CD4-positive, alpha-beta memory T cell (primary cell): ENCODE measurements at regions not wholly inside any gene's neighbourhood (a gene's known extent, or its start where the extent isn't known, plus 50 kb on each side); places are given as distances from the start of the nearest gene placed in this dataset.

Source experiments
- CTCF ChIA-PET: fragments of 350-600 bp; sonication (Branson Sonifier 250); formaldehyde crosslinking; loops from one replicate; lab custom pipeline; 2021; ENCODE audit warnings: inconsistent platforms; ENCODE audit not compliant: partially characterized antibody; lab: Charles Lee
- POLR2A ChIA-PET: fragments of 350-600 bp; sonication (Branson Sonifier 250); formaldehyde crosslinking; loops from one replicate; lab custom pipeline; 2021; ENCODE audit not compliant: partially characterized antibody; lab: Charles Lee
- DNase-seq, 5 donors: peaks; one replicate each; pipeline versions ENCODE4 v3.0.0 to v3.0.0-alpha.2; 2020 to 2022; ENCODE audit warnings: mixed read lengths in 1 of 5
- H3K27ac ChIP-seq: one replicate; pipeline ENCODE4 v1.7.0; 2013; ENCODE audit warnings: low read depth, low read length
- H3K27me3 ChIP-seq: 2 replicates; pipeline ENCODE4 v1.7.0; 2013; ENCODE audit warnings: mild to moderate bottlenecking, low read length, moderate library complexity; ENCODE audit not compliant: insufficient read depth
- H3K36me3 ChIP-seq: 2 replicates; pipeline ENCODE4 v1.7.0; 2013; ENCODE audit warnings: mild to moderate bottlenecking, low read length, moderate library complexity; ENCODE audit not compliant: insufficient read depth
- H3K4me1 ChIP-seq: 2 replicates; pipeline ENCODE4 v1.7.0; 2013; ENCODE audit warnings: mild to moderate bottlenecking, low read length, moderate library complexity; ENCODE audit not compliant: insufficient read depth
- H3K4me3 ChIP-seq, 2 donors: one replicate each; pipeline ENCODE4 v1.7.0; 2013; ENCODE audit warnings: low read length in 2 of 2, mild to moderate bottlenecking in 1 of 2
- H3K9me3 ChIP-seq, 2 donors: one replicate each; pipeline ENCODE4 v1.7.0; 2013; ENCODE audit warnings: low read length in 2 of 2, control low read depth in 1 of 2; ENCODE audit not compliant: control insufficient read depth in 1 of 2
- H3K27ac Mint-ChIP-seq, 7 donors: one replicate each; pipeline ENCODE4 v1.8.0; 2020 to 2021; ENCODE audit warnings: mixed read lengths in 7 of 7, mild to moderate bottlenecking in 6 of 7, inconsistent platforms in 3 of 7, moderate library complexity in 3 of 7
- H3K27me3 Mint-ChIP-seq, 2 donors: one replicate each; pipeline ENCODE4 v1.8.0; 2020 to 2021; ENCODE audit warnings: mixed read lengths in 2 of 2
- H3K36me3 Mint-ChIP-seq, 2 donors: one replicate each; pipeline ENCODE4 v1.8.0; 2020 to 2021; ENCODE audit warnings: mixed read lengths in 2 of 2, inconsistent platforms in 1 of 2, mild to moderate bottlenecking in 1 of 2
- H3K4me1 Mint-ChIP-seq, 4 donors: one replicate each; pipeline ENCODE4 v1.8.0; 2020 to 2021; ENCODE audit warnings: mixed read lengths in 4 of 4, mild to moderate bottlenecking in 1 of 4
- H3K4me3 Mint-ChIP-seq, 8 donors: one replicate each; pipeline ENCODE4 v1.8.0; 2020 to 2021; ENCODE audit warnings: mixed read lengths in 8 of 8, mild to moderate bottlenecking in 7 of 8, moderate library complexity in 6 of 8, inconsistent platforms in 3 of 8
- H3K9me3 Mint-ChIP-seq, 8 donors: one replicate each; pipeline ENCODE4 v1.8.0; 2020 to 2021; ENCODE audit warnings: mixed read lengths in 8 of 8, mild to moderate bottlenecking in 5 of 8, inconsistent platforms in 3 of 8, moderate library complexity in 1 of 8
- intact Hi-C: fragments of 100-400 bp; cut with micrococcal nuclease; formaldehyde crosslinking; loops from one replicate; pipeline ENCODE4 v1.15.1; 2023

DNA sequence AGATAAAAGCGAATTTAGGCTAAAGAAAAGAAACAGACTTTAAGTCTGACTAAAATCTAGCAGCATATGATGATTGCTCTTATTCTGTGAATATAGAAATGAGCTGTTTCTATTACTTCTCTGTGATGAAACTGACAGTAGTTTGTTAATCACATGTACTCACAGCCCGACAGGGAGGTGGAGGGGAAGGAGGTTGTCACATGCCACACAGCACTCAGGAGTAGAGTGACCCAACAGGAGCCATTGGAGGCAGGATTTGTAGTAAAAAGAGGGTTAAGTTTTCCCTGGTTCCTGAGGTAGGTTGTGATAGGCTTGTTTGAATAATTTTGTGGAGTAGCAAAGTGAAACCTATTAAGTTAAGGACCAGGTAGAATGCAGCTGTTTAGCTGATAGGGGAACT is 495.9 kb downstream of the CENPC start:
- no peaks in the 10 kb centered on the region for H3K4me1 Mint-ChIP-seq

GRCh38 chr4:67048530-67048929 is 496.8 kb downstream of the CENPC start:
- Mint-ChIP-seq H3K27me3 (no peaks in the 10 kb centered on the region), H3K4me1 (no peaks in the 10 kb centered on the region), H3K27ac (no peak overlapping the region), H3K9me3 (peaks cover 0 to 11% (median 0%) of the 10 kb centered on the region in 8 donors), H3K4me3 (no peak overlapping the region), H3K36me3 (no peaks in the 10 kb centered on the region)
- H3K27me3 ChIP-seq, result no peaks in the 10 kb centered on the region
- H3K36me3 ChIP-seq, result no peaks in the 10 kb centered on the region
- no peak overlapping the region for H3K4me3 ChIP-seq
- DNase-seq, result no peak
- intact Hi-C loops, result no loop called here
- no peaks in the 10 kb centered on the region for H3K4me1 ChIP-seq
- CTCF ChIA-PET, result no interaction called here
- H3K27ac ChIP-seq, result no peak overlapping the region
- POLR2A ChIA-PET, result no interaction called here
- no peaks in the 10 kb centered on the region for H3K9me3 ChIP-seq

More for the DNA sequence above, 495.9 kb downstream of the CENPC start:
- Histone ChIP-seq H3K27ac (no peak overlapping the region), H3K36me3 (no peaks in the 10 kb centered on the region), H3K9me3 (no peaks in the 10 kb centered on the region), H3K4me3 (no peak overlapping the region), H3K27me3 (no peaks in the 10 kb centered on the region), H3K4me1 (no peaks in the 10 kb centered on the region)
- Mint-ChIP-seq H3K27ac (no peak overlapping the region), H3K36me3 (no peaks in the 10 kb centered on the region), H3K4me3 (no peak overlapping the region), H3K9me3 (peaks cover 0 to 10% (median 0%) of the 10 kb centered on the region in 8 donors), H3K27me3 (no peaks in the 10 kb centered on the region)
- intact Hi-C loops, result no loop called here
- no peak for DNase-seq
- ChIA-PET CTCF (no interaction called here), POLR2A (no interaction called here)

DNA sequence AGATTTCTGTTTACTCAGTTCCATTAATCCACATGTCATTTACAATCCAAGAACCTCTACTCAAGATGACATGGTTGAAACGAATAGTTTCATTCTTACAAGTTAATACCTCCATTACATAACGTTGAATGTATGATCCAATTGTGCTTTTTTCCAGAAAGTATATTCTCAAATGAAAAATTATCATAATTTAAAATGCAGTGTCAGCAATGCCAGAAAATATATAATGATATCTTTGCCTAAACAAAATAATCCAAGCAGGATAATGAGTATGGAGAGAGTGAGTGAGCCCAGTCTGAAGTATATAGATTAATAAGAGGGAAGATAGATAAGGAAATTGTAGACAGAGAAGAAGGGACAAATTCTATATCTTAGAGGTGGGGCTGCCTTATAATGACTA is 505.0 kb downstream of the CENPC start:
- H3K36me3 ChIP-seq, result no peaks in the 10 kb centered on the region
- intact Hi-C loops, result no loop called here
- no peak for DNase-seq
- Mint-ChIP-seq H3K27ac (no peak overlapping the region), H3K9me3 (peaks cover 0 to 5% (median 2%) of the 10 kb centered on the region in 8 donors), H3K36me3 (no peaks in the 10 kb centered on the region), H3K4me1 (no peaks in the 10 kb centered on the region), H3K4me3 (no peak overlapping the region), H3K27me3 (no peaks in the 10 kb centered on the region)
- no peak overlapping the region for H3K4me3 ChIP-seq
- no peak overlapping the region for H3K27ac ChIP-seq
- ChIA-PET POLR2A (no interaction called here), CTCF (no interaction called here)
- H3K4me1 ChIP-seq, result no peaks in the 10 kb centered on the region
- no peaks in the 10 kb centered on the region for H3K9me3 ChIP-seq
- H3K27me3 ChIP-seq, result no peaks in the 10 kb centered on the region

- Mint-ChIP-seq H3K4me1 (no peaks in the 10 kb centered on the region), H3K4me3 (no peak overlapping the region), H3K27me3 (no peaks in the 10 kb centered on the region), H3K27ac (no peak overlapping the region), H3K9me3 (peaks cover 0 to 7% (median 2%) of the 10 kb centered on the region in 8 donors), H3K36me3 (no peaks in the 10 kb centered on the region)
- POLR2A ChIA-PET, result no interaction called here
- Histone ChIP-seq H3K4me1 (no peaks in the 10 kb centered on the region), H3K9me3 (no peaks in the 10 kb centered on the region), H3K4me3 (no peak overlapping the region), H3K36me3 (no peaks in the 10 kb centered on the region), H3K27me3 (no peaks in the 10 kb centered on the region), H3K27ac (no peak overlapping the region)
- intact Hi-C loops, result no loop called here
- DNase-seq, result no peak
- CTCF ChIA-PET, result no interaction called here
Observed at GRCh38 chr4:67038228-67038566, 507.1 kb downstream of the CENPC start.

DNA sequence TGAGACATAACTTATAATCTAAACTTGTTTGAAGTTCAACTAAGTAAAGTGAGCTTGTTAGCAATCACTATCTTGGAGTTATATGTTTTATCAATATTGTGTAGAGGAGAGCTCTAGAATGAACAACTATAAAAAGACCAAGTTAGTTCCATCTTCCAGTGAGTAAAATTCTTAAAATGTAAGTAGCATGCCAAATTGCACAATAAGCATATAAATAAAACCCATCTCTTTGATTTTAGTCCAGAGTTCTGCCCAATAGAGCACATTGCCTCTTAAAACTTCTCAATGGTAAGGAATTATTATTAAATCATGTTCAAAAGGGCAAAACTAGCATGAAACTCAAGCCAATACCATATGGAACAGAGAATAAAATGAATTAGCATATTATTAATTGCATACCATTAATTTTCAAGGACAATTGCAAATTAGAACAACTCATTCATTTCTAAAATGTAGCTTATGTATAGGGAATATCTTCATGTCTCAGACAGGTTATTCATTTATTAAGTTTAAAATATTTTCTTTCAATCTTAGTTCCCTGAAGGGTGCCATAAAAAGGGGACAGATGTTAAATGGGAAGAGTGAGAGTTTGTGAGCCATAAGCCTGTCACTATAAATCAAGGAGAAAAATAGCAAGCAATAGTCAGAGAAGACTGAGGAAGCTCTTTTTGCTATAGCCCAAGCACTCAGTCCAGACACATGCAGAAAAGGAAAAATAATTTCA is 507.6 kb downstream of the CENPC start:
- intact Hi-C loops, result no loop called here
- H3K4me3 ChIP-seq, result no peak overlapping the region
- no peak overlapping the region for H3K27ac ChIP-seq
- Mint-ChIP-seq H3K27ac (no peak overlapping the region), H3K4me1 (no peaks in the 10 kb centered on the region), H3K27me3 (no peaks in the 10 kb centered on the region), H3K4me3 (no peak overlapping the region), H3K36me3 (no peaks in the 10 kb centered on the region), H3K9me3 (peaks cover 0 to 7% (median 3%) of the 10 kb centered on the region in 8 donors)
- CTCF ChIA-PET, result no interaction called here
- H3K27me3 ChIP-seq, result no peaks in the 10 kb centered on the region
- POLR2A ChIA-PET, result no interaction called here
- H3K9me3 ChIP-seq, result no peaks in the 10 kb centered on the region
- H3K4me1 ChIP-seq, result no peaks in the 10 kb centered on the region
- no peak for DNase-seq
- H3K36me3 ChIP-seq, result no peaks in the 10 kb centered on the region

DNA sequence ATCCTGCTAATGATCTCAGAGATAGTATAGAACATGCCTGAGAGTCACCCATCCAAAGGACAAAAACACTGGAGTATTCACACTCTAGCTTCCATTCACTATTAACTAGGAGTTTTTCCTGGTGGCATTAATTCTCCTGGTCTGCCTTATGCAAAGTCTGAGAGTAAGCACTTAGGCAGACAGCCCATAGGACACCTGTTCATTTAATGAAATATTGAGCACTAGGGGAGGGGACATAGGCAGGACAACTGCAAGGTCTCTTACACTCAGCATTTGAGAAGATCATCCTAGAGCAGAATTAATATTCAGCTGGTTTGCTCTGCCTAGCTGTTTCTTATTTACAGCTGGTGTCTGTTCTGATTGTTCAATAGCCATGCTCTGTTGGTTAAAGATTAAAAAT is 508.5 kb downstream of the CENPC start:
- no peak overlapping the region for H3K4me3 ChIP-seq
- no peaks in the 10 kb centered on the region for H3K36me3 ChIP-seq
- ChIA-PET POLR2A (no interaction called here), CTCF (no interaction called here)
- H3K27ac ChIP-seq, result no peak overlapping the region
- no peak for DNase-seq
- Mint-ChIP-seq H3K27ac (no peak overlapping the region), H3K4me3 (no peak overlapping the region), H3K9me3 (peaks cover 0 to 7% (median 4%) of the 10 kb centered on the region in 8 donors), H3K4me1 (no peaks in the 10 kb centered on the region), H3K36me3 (no peaks in the 10 kb centered on the region), H3K27me3 (no peaks in the 10 kb centered on the region)
- intact Hi-C loops, result no loop called here
- H3K9me3 ChIP-seq, result no peaks in the 10 kb centered on the region
- no peaks in the 10 kb centered on the region for H3K4me1 ChIP-seq
- H3K27me3 ChIP-seq, result no peaks in the 10 kb centered on the region

GRCh38 chr4:67035986-67036385 is 509.3 kb downstream of the CENPC start:
- Mint-ChIP-seq H3K9me3 (peaks cover 0 to 7% (median 4%) of the 10 kb centered on the region in 8 donors), H3K27me3 (no peaks in the 10 kb centered on the region), H3K4me1 (no peaks in the 10 kb centered on the region), H3K4me3 (no peak overlapping the region), H3K36me3 (no peaks in the 10 kb centered on the region), H3K27ac (no peak overlapping the region)
- Histone ChIP-seq H3K4me1 (no peaks in the 10 kb centered on the region), H3K9me3 (no peaks in the 10 kb centered on the region), H3K27me3 (no peaks in the 10 kb centered on the region), H3K36me3 (no peaks in the 10 kb centered on the region), H3K27ac (no peak overlapping the region), H3K4me3 (no peak overlapping the region)
- intact Hi-C loops, result no loop called here
- no peak for DNase-seq
- CTCF ChIA-PET, result no interaction called here
- POLR2A ChIA-PET, result no interaction called here

- no peaks in the 10 kb centered on the region for H3K9me3 ChIP-seq
- peaks cover 0 to 7% (median 4%) of the 10 kb centered on the region in 8 donors for H3K9me3 Mint-ChIP-seq
- intact Hi-C loops, result no loop called here
- CTCF ChIA-PET, result no interaction called here
- no peaks in the 10 kb centered on the region for H3K27me3 ChIP-seq
- no peaks in the 10 kb centered on the region for H3K36me3 Mint-ChIP-seq
- no peak overlapping the region for H3K4me3 ChIP-seq
- H3K4me1 Mint-ChIP-seq, result no peaks in the 10 kb centered on the region
- no peaks in the 10 kb centered on the region for H3K27me3 Mint-ChIP-seq
- POLR2A ChIA-PET, result no interaction called here
- H3K36me3 ChIP-seq, result no peaks in the 10 kb centered on the region
- no peak for DNase-seq
- no peak overlapping the region for H3K4me3 Mint-ChIP-seq
- H3K4me1 ChIP-seq, result no peaks in the 10 kb centered on the region
- no peak overlapping the region for H3K27ac ChIP-seq
- no peak overlapping the region for H3K27ac Mint-ChIP-seq
Observed at GRCh38 chr4:67035501-67035900, 509.8 kb downstream of the CENPC start.
